SK-N-SH treated with all-trans-retinoic acid at 6 μM for 48 hours (cell line): ENCODE measurements at regions not wholly inside any gene's neighbourhood (a gene's known extent, or its start where the extent isn't known, plus 50 kb on each side); places are given as distances from the start of the nearest gene placed in this dataset.

ENCODE experiments used
- ATAC-seq: fragments of 200-7000 bp; cut with Tn5 transposase; 3 replicates; pipeline ENCODE4 v1.9.1; 2020; ENCODE audit warnings: mild to moderate bottlenecking, moderate library complexity
- ARNTL ChIP-seq: fragments of 450-650 bp; formaldehyde crosslinking; IDR thresholded peaks from 2 replicates; pipeline ENCODE4 v1.5.0; 2020; ENCODE audit warnings: low read depth, mild to moderate bottlenecking, moderate library complexity, borderline replicate concordance
- BACH2 ChIP-seq: fragments of 250-450 bp; sonication (Bioruptor Pico); IDR thresholded peaks from 2 replicates; pipeline ENCODE4 v1.9.0; 2021; ENCODE audit warnings: mild to moderate bottlenecking, borderline replicate concordance
- ESRRG ChIP-seq: fragments of 250-450 bp; sonication (Bioruptor Pico); IDR thresholded peaks from 2 replicates; pipeline ENCODE4 v1.6.1; 2021; ENCODE audit warnings: mild to moderate bottlenecking
- ISL1 ChIP-seq: fragments of 250-450 bp; sonication (Bioruptor Pico); IDR thresholded peaks from 2 replicates; pipeline ENCODE4 v2.1.2; 2022; ENCODE audit warnings: mild to moderate bottlenecking, moderate library complexity
- PPARA ChIP-seq: fragments of 250-450 bp; sonication (Bioruptor Pico); IDR thresholded peaks from 2 replicates; pipeline ENCODE4 v1.5.0; 2020; ENCODE audit warnings: mild to moderate bottlenecking, borderline replicate concordance
- RARB ChIP-seq: fragments of 250-450 bp; sonication (Bioruptor Pico); IDR thresholded peaks from 2 replicates; pipeline ENCODE4 v1.8.0; 2021; ENCODE audit warnings: mild to moderate bottlenecking, moderate library complexity
- SNAI2 ChIP-seq: fragments of 250-450 bp; sonication (Bioruptor Pico); IDR thresholded peaks from 2 replicates; pipeline ENCODE4 v1.5.0; 2020; ENCODE audit warnings: mild to moderate bottlenecking, moderate library complexity
- TCF4 ChIP-seq: fragments of 250-450 bp; sonication (Bioruptor Pico); IDR thresholded peaks from 2 replicates; pipeline ENCODE4 v1.8.0; 2021; ENCODE audit warnings: mild to moderate bottlenecking, moderate library complexity, borderline replicate concordance
- TOX ChIP-seq: fragments of 250-450 bp; sonication (Bioruptor Pico); IDR thresholded peaks from 2 replicates; pipeline ENCODE4 v1.8.0; 2021; ENCODE audit warnings: mild to moderate bottlenecking, moderate library complexity, borderline replicate concordance
- ZC3H10 ChIP-seq: fragments of 250-450 bp; sonication (Bioruptor Pico); IDR thresholded peaks from 2 replicates; pipeline ENCODE4 v1.5.1; 2021; ENCODE audit warnings: mild to moderate bottlenecking, moderate library complexity
- ZFP3 ChIP-seq: fragments of 250-450 bp; sonication (Bioruptor Pico); IDR thresholded peaks from 2 replicates; pipeline ENCODE4 v1.5.0; 2020; ENCODE audit warnings: mild to moderate bottlenecking, moderate library complexity
- ZFP30 ChIP-seq: fragments of 450-650 bp; formaldehyde crosslinking; IDR thresholded peaks from 2 replicates; pipeline ENCODE4 v1.5.0; 2022; ENCODE audit warnings: mild to moderate bottlenecking, moderate library complexity
- ZNF565 ChIP-seq: fragments of 450-650 bp; formaldehyde crosslinking; conservative IDR thresholded peaks from 2 replicates; pipeline ENCODE4 v1.5.0; 2020; ENCODE audit warnings: low read depth, mild to moderate bottlenecking, moderate library complexity
- ZNF70 ChIP-seq: fragments of 450-650 bp; formaldehyde crosslinking; IDR thresholded peaks from 2 replicates; pipeline ENCODE4 v1.5.0; 2020; ENCODE audit warnings: mild to moderate bottlenecking, moderate library complexity
- ZNF8 ChIP-seq: fragments of 450-650 bp; formaldehyde crosslinking; IDR thresholded peaks from 2 replicates; pipeline ENCODE4 v1.5.0; 2020; ENCODE audit warnings: mild to moderate bottlenecking, moderate library complexity
- TF ChIP-seq, protein P1 (sequence below): fragments of 250-450 bp; sonication (Bioruptor Pico); IDR thresholded peaks from 2 replicates; pipeline ENCODE4 v1.5.1; 2020; ENCODE audit warnings: low read depth, mild to moderate bottlenecking, moderate library complexity
- TF ChIP-seq, protein P2 (sequence below): fragments of 250-450 bp; sonication (Bioruptor Pico); IDR thresholded peaks from 2 replicates; pipeline ENCODE4 v1.5.0; 2020; ENCODE audit warnings: mild to moderate bottlenecking, moderate library complexity
- TF ChIP-seq, protein P3 (sequence below): fragments of 250-450 bp; sonication (Bioruptor Pico); IDR thresholded peaks from 2 replicates; pipeline ENCODE4 v1.8.0; 2020; ENCODE audit warnings: mild to moderate bottlenecking, moderate library complexity, borderline replicate concordance
- TF ChIP-seq, protein P4 (sequence below): fragments of 250-450 bp; sonication (Bioruptor Pico); IDR thresholded peaks from 2 replicates; pipeline ENCODE4 v1.8.0; 2021; ENCODE audit warnings: low read depth, mild to moderate bottlenecking, moderate library complexity, borderline replicate concordance
- TF ChIP-seq, protein P5 (sequence below): fragments of 250-450 bp; sonication (Bioruptor Pico); IDR thresholded peaks from 2 replicates; pipeline ENCODE4 v1.5.1; 2021; ENCODE audit warnings: mild to moderate bottlenecking, moderate library complexity

DNA sequence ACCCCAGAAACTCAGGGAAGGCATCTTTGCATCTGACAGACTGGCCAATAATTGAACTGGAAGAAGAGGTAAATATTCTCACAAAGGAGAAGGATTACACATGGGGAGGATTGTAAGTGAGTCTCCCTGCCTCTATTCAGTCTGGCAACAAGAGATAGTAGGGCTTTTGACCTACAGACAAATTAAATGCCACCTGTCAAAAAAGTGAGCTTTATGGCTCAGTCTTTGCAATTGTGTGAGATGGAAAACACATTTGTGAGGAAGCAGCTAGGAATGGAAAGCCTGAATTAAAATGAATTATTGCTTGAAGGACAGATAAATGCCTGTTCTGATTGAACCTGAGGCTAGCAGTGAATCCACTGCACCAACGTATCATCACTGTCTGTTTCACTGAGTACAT is 173.3 kb upstream of the GOLIM4 start:
- ATAC-seq: no peak
- no peak for TF ChIP-seq TCF4
- no peak for TF ChIP-seq ZFP30 (CRISPR knock-in tag)
- no peak for TF ChIP-seq SNAI2 (CRISPR knock-in tag)
- no peak for TF ChIP-seq ZFP3 (CRISPR knock-in tag)
- no peak for TF ChIP-seq ZNF70 (CRISPR knock-in tag)
- TF ChIP-seq ARNTL (CRISPR knock-in tag): no peak

GRCh38 chr3:168267179-168267578 is 171.5 kb upstream of the GOLIM4 start:
- no peak for ATAC-seq
- TF ChIP-seq ZFP30 (CRISPR knock-in tag): no peak
- no peak for TF ChIP-seq SNAI2 (CRISPR knock-in tag)
- TF ChIP-seq ARNTL (CRISPR knock-in tag): no peak
- TF ChIP-seq ZFP3 (CRISPR knock-in tag): no peak
- TF ChIP-seq ZNF8 (CRISPR knock-in tag): no peak

- ATAC-seq: no peak
- TF ChIP-seq, protein P1, sequence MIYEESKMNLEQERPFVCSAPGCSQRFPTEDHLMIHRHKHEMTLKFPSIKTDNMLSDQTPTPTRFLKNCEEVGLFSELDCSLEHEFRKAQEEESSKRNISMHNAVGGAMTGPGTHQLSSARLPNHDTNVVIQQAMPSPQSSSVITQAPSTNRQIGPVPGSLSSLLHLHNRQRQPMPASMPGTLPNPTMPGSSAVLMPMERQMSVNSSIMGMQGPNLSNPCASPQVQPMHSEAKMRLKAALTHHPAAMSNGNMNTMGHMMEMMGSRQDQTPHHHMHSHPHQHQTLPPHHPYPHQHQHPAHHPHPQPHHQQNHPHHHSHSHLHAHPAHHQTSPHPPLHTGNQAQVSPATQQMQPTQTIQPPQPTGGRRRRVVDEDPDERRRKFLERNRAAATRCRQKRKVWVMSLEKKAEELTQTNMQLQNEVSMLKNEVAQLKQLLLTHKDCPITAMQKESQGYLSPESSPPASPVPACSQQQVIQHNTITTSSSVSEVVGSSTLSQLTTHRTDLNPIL (CRISPR knock-in tag): no peak
These were observed 170.6 kb upstream of the GOLIM4 start for GRCh38 chr3:168266335-168266734.

DNA sequence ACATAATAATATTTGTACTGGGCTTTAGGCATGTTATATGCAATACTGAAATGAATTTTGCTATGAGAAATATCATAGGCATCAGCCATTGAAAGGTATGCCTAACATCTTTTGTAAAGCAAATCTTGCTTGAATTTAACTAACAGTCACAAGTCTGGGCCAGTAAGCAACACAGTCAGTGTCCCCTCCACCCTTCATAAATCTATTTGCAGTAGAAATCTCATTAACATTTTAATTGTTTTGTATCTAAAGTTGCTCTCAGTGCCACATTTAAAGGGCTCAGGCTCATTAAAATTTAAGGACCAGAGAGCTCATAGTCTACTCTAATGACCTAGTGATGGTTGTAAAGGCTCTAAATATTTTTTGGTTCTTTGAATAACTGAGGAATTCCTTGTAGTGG is 167.2 kb upstream of the GOLIM4 start:
- TF ChIP-seq, protein P2, sequence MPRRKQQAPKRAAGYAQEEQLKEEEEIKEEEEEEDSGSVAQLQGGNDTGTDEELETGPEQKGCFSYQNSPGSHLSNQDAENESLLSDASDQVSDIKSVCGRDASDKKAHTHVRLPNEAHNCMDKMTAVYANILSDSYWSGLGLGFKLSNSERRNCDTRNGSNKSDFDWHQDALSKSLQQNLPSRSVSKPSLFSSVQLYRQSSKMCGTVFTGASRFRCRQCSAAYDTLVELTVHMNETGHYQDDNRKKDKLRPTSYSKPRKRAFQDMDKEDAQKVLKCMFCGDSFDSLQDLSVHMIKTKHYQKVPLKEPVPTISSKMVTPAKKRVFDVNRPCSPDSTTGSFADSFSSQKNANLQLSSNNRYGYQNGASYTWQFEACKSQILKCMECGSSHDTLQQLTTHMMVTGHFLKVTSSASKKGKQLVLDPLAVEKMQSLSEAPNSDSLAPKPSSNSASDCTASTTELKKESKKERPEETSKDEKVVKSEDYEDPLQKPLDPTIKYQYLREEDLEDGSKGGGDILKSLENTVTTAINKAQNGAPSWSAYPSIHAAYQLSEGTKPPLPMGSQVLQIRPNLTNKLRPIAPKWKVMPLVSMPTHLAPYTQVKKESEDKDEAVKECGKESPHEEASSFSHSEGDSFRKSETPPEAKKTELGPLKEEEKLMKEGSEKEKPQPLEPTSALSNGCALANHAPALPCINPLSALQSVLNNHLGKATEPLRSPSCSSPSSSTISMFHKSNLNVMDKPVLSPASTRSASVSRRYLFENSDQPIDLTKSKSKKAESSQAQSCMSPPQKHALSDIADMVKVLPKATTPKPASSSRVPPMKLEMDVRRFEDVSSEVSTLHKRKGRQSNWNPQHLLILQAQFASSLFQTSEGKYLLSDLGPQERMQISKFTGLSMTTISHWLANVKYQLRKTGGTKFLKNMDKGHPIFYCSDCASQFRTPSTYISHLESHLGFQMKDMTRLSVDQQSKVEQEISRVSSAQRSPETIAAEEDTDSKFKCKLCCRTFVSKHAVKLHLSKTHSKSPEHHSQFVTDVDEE (CRISPR knock-in tag): no peak
- TF ChIP-seq TOX: no peak
- no peak for TF ChIP-seq ZNF8 (CRISPR knock-in tag)
- no peak for TF ChIP-seq PPARA (CRISPR knock-in tag)
- TF ChIP-seq ZFP30 (CRISPR knock-in tag): no peak
- TF ChIP-seq, protein P3, sequence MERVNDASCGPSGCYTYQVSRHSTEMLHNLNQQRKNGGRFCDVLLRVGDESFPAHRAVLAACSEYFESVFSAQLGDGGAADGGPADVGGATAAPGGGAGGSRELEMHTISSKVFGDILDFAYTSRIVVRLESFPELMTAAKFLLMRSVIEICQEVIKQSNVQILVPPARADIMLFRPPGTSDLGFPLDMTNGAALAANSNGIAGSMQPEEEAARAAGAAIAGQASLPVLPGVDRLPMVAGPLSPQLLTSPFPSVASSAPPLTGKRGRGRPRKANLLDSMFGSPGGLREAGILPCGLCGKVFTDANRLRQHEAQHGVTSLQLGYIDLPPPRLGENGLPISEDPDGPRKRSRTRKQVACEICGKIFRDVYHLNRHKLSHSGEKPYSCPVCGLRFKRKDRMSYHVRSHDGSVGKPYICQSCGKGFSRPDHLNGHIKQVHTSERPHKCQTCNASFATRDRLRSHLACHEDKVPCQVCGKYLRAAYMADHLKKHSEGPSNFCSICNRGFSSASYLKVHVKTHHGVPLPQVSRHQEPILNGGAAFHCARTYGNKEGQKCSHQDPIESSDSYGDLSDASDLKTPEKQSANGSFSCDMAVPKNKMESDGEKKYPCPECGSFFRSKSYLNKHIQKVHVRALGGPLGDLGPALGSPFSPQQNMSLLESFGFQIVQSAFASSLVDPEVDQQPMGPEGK (CRISPR knock-in tag): no peak
- no peak for TF ChIP-seq ARNTL (CRISPR knock-in tag)
- TF ChIP-seq ZFP3 (CRISPR knock-in tag): no peak
- no peak for TF ChIP-seq RARB (CRISPR knock-in tag)
- TF ChIP-seq, protein P4, sequence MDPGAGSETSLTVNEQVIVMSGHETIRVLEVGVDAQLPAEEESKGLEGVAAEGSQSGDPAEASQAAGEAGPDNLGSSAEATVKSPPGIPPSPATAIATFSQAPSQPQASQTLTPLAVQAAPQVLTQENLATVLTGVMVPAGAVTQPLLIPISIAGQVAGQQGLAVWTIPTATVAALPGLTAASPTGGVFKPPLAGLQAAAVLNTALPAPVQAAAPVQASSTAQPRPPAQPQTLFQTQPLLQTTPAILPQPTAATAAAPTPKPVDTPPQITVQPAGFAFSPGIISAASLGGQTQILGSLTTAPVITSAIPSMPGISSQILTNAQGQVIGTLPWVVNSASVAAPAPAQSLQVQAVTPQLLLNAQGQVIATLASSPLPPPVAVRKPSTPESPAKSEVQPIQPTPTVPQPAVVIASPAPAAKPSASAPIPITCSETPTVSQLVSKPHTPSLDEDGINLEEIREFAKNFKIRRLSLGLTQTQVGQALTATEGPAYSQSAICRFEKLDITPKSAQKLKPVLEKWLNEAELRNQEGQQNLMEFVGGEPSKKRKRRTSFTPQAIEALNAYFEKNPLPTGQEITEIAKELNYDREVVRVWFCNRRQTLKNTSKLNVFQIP: no peak
- TF ChIP-seq, protein P5, sequence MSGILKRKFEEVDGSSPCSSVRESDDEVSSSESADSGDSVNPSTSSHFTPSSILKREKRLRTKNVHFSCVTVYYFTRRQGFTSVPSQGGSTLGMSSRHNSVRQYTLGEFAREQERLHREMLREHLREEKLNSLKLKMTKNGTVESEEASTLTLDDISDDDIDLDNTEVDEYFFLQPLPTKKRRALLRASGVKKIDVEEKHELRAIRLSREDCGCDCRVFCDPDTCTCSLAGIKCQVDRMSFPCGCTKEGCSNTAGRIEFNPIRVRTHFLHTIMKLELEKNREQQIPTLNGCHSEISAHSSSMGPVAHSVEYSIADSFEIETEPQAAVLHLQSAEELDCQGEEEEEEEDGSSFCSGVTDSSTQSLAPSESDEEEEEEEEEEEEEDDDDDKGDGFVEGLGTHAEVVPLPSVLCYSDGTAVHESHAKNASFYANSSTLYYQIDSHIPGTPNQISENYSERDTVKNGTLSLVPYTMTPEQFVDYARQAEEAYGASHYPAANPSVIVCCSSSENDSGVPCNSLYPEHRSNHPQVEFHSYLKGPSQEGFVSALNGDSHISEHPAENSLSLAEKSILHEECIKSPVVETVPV (CRISPR knock-in tag): no peak
- TF ChIP-seq SNAI2 (CRISPR knock-in tag): no peak
- no peak for TF ChIP-seq BACH2
- no peak for TF ChIP-seq ESRRG (CRISPR knock-in tag)
- no peak for TF ChIP-seq ISL1
- TF ChIP-seq, all 23 proteins: peak for 0
- ATAC-seq: no peak

DNA sequence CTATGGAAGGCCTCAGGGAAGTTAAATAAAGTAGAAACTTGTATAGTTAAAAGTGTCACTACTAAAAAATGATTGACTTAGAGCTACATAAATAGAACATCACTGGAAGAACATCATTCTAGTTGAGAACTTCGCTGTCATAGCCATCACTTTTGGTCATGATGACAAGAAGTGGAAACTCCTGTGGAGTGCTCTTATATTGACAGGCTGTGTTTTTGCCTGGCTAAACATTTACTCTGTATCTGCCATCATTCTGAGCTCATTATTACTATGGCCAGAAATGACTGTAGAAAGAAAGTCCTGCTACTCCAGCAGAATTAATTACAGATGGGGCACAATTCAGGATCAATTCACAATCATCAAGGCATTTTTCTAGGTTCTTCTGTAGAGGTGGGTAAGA is 165.1 kb upstream of the GOLIM4 start:
- no peak for ATAC-seq
- TF ChIP-seq ZNF565 (no peak), ZFP3 (CRISPR knock-in tag) (no peak), ZC3H10 (CRISPR knock-in tag) (no peak), ZNF70 (CRISPR knock-in tag) (no peak), ISL1 (no peak), SNAI2 (CRISPR knock-in tag) (no peak), ESRRG (CRISPR knock-in tag) (no peak), RARB (CRISPR knock-in tag) (no peak)
- TF ChIP-seq, protein P3 (CRISPR knock-in tag): no peak
- TF ChIP-seq, protein P5 (CRISPR knock-in tag): no peak
- TF ChIP-seq, protein P1 (CRISPR knock-in tag): no peak
